Panc1 (cell line): ENCODE measurements at regions not wholly inside any gene's neighbourhood (a gene's known extent, or its start where the extent isn't known, plus 50 kb on each side); places are given as distances from the start of the nearest gene placed in this dataset.

Source experiments
- CTCF ChIP-seq: fragments of 450-650 bp; IDR thresholded peaks from 2 replicates; pipeline ENCODE4 v1.5.1; 2017; ENCODE audit warnings: mild to moderate bottlenecking
- POLR2AphosphoS5 ChIP-seq: IDR thresholded peaks from 2 replicates; pipeline ENCODE4 v1.6.1; 2012; ENCODE audit warnings: mild to moderate bottlenecking, low read depth, low read length, moderate library complexity
- REST ChIP-seq, 2 experiments: IDR thresholded peaks; 2 replicates each; pipeline ENCODE4 v1.6.1; 2011 to 2012; ENCODE audit warnings: low read depth in 2 of 2, control low read depth in 1 of 2, low read length in 1 of 2, mild to moderate bottlenecking in 1 of 2, moderate library complexity in 1 of 2; ENCODE audit not compliant: insufficient read depth in 1 of 2
- TCF7L2 ChIP-seq: IDR thresholded peaks from 2 replicates; pipeline ENCODE4 v1.6.1; 2011; ENCODE audit warnings: mild to moderate bottlenecking, low read depth, low read length, inconsistent platforms

- TF ChIP-seq CTCF (no peak), REST (IDR thresholded peaks at IDR 0.05; ENCODE audit: insufficient read depth in 1 of 2, low read depth in 2 of 2, low read length in 1 of 2) (no peak), POLR2AphosphoS5 (no peak), TCF7L2 (no peak)
These were observed 60.8 kb upstream of the GALNT15 start for GRCh38 chr3:16113704-16114103.
